Retina (tissue), 1 donor: ENCODE measurements at regions not wholly inside any gene's neighbourhood (a gene's known extent, or its start where the extent isn't known, plus 50 kb on each side); places are given as distances from the start of the nearest gene placed in this dataset.
"Not testable (repeated sequence)": the region's sequence is repeated elsewhere in the genome, so short reads cannot be mapped to it uniquely, and the experiment has no call there.

ENCODE experiments used
- DNase-seq: peaks from one replicate; pipeline ENCODE4 v3.0.0-alpha.2; 2016

DNA sequence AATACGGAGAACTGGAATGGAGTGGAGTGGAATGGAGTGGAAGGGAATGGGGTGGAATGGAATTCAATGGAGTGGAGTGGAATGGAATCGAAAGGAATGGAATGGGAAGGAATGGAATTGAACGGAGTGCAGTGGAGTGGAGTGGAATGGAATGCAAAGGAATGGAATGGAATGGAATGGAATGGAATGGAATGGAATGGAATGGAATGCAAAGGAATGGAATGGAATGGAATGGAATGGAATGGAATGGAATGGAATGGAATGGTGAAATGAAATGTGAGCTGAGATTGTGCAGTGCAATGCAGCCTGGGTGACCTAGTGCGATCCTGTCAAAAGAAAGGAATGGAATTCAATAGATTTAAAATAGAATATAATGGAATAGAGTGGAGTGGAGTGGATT is 357.3 kb upstream of the WSB1 start:
- not testable (repeated sequence) for DNase-seq

- not testable (repeated sequence) for DNase-seq
These were observed 356.1 kb upstream of the WSB1 start for GRCh38 chr17:26937750-26938322.

- DNase-seq, result not testable (repeated sequence)
These were observed 354.2 kb upstream of the WSB1 start for GRCh38 chr17:26939755-26940154.

DNA sequence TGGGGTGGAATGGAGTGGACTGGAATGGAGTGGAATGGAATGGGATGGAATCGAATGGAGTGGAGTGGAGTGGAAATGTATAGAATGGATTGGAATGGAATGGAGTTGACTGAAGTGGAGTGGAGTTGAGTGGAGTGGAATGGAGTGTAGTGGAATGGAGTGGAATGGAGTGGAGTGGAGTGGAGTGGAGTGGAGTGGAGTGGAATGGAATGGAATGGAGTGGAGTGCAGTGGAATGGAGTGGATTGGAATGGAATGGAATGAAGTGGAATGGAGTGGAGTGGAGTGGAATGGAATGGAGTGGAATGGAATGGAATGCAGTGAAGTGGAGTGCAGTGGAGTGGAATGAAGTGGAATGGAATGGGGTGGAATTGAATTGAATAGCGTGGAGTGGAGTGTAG is 353.3 kb upstream of the WSB1 start:
- DNase-seq, result not testable (repeated sequence)

DNA sequence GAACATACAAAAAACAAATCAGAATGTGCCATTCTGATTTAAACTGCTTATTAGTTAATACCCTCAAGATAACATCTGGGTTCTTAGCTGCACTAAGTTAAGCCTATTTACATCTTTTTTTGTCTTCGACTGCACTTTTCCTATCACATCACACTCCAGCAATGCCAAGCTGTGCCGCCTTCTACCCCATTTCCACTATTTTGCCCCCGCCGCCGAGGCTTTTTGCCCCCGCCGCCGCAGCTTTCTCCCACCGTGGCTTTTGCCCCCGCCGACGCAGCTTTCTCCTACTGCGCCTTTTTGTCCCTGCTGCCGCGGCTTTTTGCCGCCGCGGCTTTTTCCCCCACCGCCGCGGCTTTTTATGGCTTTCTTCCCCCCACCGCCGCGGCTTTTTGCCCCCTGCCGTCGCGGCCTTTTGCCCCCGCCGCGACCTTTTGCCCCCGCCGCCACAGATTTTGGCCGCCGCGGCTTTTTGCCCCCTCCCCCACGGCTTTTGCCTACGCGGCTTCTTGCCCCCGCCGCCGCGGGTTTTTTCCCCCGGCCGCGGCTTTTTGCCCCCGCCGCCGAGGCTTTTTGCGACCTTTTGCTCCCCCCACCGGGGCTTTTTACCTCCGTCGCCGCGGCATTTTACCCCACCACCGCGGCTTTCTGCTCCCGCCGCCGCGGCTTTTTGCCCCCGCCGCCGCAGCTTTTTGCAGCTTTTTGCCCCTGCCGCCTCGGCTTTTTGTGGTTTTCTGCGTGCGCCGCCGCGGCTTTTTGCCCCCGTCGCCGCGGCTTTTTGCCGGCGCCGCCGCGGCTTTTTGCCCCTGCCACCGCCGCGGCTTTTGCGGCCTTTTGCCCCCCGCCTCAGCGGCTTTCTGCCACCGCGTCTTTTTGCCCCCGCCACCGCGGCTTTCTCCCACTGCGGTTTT is 331.4 kb upstream of the WSB1 start:
- no peak for DNase-seq

DNA sequence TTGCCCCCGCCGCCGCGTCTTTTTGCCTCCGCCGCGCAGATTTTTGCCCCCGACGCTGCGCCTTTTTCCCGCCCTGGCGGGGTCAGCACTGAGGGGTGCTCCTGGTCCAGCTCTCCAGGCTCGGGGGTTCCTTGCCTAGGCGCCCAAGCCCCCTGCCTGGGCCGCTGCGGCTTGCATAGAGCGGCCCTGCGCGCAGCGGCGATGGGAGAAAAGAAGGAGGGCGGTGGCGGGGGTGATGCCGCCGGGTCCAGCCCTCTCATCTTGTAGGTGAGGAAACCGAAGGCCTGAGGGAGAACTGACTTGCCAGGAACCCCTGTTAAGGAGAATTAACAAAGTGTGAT is 330.8 kb upstream of the WSB1 start:
- no peak for DNase-seq

DNA sequence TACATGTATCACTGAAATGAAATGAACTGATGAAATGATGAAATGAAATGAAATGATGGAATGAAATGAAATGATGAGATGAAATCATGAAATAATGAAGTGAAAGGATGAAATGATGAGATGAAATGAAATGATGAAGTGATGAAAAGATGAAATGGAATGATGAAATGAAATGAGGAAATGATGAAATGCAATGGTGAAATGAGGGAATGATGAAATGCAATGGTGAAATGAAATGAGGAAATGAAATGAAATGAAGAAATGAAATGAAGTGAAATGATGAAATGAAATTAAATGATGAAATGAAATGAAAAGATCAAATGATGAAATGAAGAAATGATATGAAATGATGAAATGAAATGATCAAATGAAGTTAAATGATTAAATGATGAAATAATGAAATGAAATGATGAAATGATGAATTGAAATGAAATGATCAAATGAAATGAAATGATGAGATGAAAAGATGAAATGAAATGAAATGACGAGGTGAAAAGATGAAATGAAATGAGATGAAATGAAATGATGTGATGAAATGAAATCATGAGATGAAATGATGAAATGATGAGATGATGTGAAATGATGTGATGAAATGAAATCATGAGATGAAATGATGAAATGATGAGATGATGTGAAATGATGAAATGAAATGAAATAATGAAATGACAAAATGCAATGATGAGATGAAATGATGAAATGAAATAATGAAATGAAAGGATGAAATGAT is 327.9 kb upstream of the WSB1 start:
- not testable (repeated sequence) for DNase-seq

- DNase-seq, result not testable (repeated sequence)
These were observed 327.2 kb upstream of the WSB1 start for GRCh38 chr17:26966625-26967179.

GRCh38 chr17:26981845-26982425 is 312.0 kb upstream of the WSB1 start:
- not testable (repeated sequence) for DNase-seq

- not testable (repeated sequence) for DNase-seq
These were observed 311.4 kb upstream of the WSB1 start for GRCh38 chr17:26982563-26982962.

DNA sequence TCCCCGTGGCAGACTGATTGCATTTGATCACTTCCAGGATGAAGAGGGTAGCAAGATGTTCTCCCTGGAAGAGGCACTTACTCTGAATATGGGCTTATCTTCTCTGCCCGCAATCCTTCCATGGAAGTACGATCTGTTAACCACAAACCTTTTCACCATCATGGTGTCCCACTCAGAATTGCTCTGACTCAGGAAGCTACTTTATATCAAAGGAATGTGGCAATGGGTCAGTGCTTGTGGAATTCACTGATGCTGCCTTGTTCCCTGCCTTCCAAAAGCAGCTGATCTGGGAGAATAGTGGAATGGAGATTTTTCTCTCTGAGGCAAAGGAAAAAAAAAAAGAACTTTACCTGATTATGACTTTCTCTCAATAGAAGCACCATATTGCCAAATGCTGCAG is 306.1 kb upstream of the WSB1 start:
- DNase-seq, result not testable (repeated sequence)

DNA sequence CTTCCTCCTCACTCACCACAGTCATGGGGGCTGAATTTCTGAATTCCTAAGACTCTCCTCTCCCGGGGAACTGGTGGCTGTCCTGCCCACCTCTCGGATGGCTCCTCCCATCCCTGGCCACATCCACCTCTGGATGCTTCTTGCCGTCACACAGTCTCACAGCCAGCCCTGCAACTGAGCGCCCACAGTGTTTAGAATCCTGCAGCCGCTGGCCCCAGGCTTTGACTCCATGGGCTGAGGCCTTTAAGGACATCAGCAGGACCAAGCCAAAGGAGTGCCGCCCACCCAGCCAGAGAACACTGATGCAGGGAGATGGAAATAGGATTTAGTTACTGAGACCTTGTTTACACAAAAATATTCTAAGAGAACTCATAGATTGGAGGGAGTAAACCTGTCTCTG is 299.3 kb upstream of the WSB1 start:
- DNase-seq, result not testable (repeated sequence)

DNA sequence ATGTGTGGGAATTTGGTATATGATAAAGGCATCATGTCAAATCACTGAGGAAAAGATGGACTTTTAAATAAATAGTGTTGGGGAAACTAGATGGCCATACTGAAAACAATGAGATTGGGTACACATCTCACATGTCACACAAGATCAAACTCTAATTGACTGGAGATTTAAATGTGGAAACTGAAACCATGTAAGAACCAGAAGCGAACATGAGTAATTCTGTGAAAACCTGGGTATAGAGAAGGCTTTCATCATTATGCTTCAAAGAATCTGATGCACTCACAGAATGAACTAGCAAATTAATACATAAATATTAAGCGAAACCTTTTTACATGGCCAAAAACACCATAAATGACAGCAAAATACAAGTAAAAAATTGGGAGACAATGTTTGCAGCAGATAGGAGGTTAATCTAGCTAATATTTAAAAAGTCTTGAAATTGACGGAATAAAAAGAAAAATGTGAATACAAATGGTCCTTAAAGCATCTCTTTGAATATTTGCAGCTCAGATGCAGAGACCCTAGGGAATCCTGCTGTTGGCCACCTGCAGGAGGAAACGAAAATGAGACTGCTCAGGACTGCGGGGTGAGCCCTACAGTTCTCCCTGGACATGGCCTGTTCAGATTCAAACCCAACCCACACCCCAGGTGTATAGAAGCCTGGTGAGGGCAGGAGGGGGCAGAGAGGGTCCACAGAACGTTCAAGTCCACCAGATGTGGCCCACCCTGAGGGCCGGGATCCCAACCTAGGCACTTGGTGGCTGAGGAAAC is 297.6 kb upstream of the WSB1 start:
- not testable (repeated sequence) for DNase-seq

DNA sequence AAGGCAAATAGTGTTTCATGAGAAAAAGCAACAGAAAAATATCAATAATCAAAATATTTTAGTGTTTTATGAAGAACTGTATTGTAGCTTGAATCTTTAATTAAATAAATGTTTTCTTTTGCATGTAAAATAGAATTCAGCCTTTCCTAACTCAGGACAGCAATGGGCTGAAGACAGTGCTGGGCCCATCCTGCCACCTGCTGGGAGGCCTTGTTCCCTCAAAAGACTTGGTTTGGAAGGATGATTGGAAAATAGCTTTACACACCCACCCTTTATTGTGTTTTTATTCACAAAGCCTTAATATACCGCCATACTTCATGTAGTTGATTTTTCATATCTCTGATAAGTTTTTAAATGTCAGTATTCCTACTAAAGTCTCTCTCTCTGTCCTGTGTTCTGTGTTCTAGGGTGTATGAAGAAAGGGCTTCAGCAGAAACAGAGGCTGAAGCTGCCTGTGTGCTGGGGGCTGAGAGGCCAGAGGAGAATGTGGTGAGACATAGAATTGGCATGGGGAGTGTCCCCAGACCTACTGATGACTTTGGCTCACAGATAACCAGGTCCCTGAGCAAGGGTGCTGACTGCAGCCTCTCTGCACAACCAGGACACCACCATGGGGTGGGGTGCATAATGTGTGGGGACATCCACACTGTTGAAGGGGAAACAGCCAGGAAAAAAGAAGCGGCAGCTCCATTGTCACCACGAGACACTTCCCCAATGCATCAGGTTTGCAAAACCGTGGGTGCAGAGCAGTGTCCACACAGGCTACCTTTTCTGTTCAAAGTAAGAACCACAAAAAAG is 286.0 kb upstream of the WSB1 start:
- not testable (repeated sequence) for DNase-seq

GRCh38 chr17:27009087-27009486 is 284.8 kb upstream of the WSB1 start:
- DNase-seq, result no peak

DNA sequence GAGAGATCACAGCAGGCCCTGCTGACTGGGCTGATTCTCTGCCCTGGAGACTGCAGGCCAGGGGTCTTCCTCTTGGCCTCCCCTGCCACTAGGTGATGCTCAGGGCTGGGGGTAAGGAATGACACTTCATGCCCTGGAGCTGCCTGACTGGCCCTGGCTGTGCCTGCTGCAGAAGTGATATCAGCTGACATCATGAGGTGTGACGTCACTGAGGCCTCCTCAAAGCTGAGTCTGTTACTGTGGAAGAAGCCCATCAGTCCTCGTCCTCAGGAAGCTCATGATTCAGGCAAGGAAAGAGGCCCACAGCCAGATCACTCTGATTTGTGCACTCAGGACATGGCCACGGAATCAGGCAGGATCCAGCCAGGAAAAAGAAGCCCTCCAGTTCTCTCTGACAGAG is 283.8 kb upstream of the WSB1 start:
- DNase-seq, result not testable (repeated sequence)

DNA sequence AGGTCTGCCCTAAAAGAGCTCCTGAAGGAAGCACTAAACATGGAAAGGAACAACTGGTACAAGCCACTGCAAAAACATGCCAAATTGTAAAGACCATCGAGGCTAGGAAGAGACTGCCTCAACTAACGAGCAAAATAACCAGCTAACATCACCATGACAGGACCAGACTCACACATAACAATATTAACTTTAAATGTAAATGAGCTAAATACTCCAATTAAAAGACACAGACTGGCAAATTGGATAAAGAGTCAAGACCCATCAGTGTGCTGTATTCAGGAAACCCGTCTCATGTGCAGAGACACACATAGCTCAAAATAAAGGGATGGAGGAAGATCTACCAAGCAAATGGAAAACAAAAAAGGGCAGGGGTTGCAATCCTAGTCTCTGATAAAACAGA is 263.4 kb upstream of the WSB1 start:
- not testable (repeated sequence) for DNase-seq

- no peak for DNase-seq
These were observed 255.2 kb upstream of the WSB1 start for GRCh38 chr17:27038676-27039075.

DNA sequence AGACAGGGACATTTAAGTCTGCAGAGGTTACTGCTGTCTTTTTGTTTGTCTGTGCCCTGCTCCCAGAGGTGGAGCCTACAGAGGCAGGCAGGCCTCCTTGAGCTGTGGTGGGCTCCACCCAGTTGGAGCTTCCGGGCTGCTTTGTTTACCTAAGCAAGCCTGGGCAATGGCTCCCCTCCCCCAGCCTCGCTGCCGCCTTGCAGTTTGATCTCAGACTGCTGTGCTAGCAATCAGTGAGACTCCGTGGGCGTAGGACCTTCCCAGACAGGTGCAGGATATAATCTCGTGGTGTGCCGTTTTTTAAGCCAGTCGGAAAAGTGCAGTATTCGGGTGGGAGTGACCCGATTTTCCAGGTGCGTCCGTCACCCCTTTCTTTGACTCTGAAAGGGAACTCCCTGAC is 248.9 kb upstream of the WSB1 start:
- DNase-seq, result not testable (repeated sequence)

DNA sequence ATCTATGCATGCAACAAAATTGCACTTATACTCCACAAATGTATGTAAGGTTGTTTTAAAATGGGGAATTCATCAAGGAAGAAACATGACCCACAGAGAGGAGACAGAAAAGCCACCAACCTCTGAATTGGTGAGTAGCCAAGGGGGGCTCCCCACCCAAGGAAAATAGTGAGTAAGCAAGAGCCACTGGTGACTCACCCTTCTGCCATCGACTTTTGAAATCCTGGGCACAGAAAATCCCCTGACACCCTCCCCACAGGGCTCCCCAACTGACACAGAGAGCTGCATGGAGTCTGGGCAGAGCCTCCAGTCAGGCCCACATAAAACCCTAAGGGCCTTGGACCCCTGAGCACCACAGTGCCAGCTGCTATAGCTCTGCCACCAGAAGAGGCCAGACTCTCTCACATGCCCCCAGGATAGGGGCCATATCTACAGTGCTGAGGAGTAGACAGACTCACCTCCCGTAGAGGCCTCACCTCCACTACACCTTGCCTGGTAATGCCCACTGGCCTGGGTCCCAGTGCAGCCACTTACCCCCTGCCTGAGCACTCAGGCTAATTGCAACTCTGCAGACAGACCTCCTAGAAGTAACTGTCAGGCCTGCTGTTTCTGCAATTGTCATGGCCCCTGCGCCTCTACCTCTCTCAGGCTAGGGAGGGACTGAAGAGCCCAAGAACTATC is 244.7 kb upstream of the WSB1 start:
- no peak for DNase-seq

GRCh38 chr17:27065588-27065987 is 228.3 kb upstream of the WSB1 start:
- no peak for DNase-seq
